ENCODE measurements at regions not wholly inside any gene's neighbourhood (a gene's known extent, or its start where the extent isn't known, plus 50 kb on each side); places are given as distances from the start of the nearest gene placed in this dataset.

DNA sequence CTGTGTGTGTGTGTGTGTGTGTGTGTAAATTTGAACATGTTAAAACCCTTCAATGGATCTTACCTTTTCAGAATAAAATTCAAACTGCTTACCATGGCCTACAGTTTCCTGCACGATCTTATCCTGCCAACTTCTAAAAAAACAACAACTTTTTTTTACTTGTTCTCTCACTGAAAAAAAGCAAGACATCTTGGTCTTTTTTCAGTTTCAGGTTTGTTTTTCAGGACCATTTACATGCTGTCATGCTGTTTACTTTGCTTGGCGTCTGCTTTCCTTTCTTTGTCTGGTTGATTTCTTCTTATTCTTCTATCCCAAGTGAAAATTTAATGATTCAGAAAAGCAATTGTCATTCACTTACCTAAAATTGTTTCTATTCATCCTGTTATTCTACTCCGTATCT lies 286.3 kb upstream of the TMEFF2 start:
- Mint-ChIP-seq H3K36me3 (no peaks in the 10 kb centered on the region), H3K27me3 (no peaks in the 10 kb centered on the region), H3K27ac (no peak overlapping the region), H3K9me3 (peaks cover 0 to 5% (median 2%) of the 10 kb centered on the region in 7 donors), H3K4me1 (no peaks in the 10 kb centered on the region), H3K4me3 (no peak overlapping the region)
- ATAC-seq (ENCODE audit: low read depth in 2 of 2) = no peak
- DNase-seq = no peak

DNA sequence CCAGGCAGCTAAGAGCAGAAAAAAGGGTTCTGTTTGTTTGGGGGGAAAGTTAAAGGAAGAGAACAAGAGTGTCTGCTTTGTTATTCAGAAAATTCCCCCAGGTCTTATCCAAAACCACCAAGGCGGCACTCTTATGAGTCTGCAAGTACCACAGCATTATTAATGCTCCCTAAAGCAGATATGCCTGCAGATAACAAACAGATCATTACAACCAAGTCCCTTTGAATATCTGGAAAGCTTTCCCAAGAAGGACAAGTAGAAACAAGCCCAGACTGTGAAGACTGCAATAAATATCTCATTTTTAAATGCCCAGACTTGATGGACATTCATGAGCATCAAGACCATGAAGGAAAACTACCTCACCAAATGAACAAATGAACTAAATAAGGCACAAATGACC lies 278.6 kb upstream of the TMEFF2 start:
- no peak overlapping the region for H3K4me3 Mint-ChIP-seq
- H3K27me3 Mint-ChIP-seq = no peaks in the 10 kb centered on the region
- H3K4me1 Mint-ChIP-seq = no peaks in the 10 kb centered on the region
- peaks cover 0 to 24% (median 16%) of the 10 kb centered on the region in 7 donors for H3K9me3 Mint-ChIP-seq
- H3K27ac Mint-ChIP-seq = no peak overlapping the region
- ATAC-seq (ENCODE audit: low read depth in 2 of 2) = no peak
- no peaks in the 10 kb centered on the region for H3K36me3 Mint-ChIP-seq
- no peak for DNase-seq

DNA sequence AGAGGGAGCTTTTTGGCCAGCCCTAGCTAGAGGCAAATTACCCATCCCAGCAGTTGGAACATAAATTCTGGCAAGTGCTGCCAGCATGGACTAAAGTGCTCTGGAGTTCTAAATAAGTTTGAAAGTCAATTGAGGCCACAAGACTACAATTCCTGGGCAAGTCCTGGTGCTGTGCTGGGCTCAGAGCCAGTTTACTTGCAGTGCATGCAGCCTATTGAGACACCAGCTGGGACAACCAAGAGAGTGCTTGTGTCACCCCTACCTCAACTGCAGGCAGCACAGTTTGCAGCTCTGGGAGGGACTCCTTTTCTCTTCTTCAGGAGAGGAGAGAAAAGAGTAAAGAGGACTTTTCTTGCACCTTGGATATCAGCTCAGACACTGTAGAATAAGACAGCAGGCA lies 277.2 kb upstream of the TMEFF2 start:
- no peaks in the 10 kb centered on the region for H3K36me3 Mint-ChIP-seq
- H3K4me3 Mint-ChIP-seq = no peak overlapping the region
- no peak for DNase-seq
- ATAC-seq (ENCODE audit: low read depth in 2 of 2) = no peak
- H3K27ac Mint-ChIP-seq = no peak overlapping the region
- peaks cover 0 to 24% (median 16%) of the 10 kb centered on the region in 7 donors for H3K9me3 Mint-ChIP-seq
- no peaks in the 10 kb centered on the region for H3K4me1 Mint-ChIP-seq
- no peaks in the 10 kb centered on the region for H3K27me3 Mint-ChIP-seq

DNA sequence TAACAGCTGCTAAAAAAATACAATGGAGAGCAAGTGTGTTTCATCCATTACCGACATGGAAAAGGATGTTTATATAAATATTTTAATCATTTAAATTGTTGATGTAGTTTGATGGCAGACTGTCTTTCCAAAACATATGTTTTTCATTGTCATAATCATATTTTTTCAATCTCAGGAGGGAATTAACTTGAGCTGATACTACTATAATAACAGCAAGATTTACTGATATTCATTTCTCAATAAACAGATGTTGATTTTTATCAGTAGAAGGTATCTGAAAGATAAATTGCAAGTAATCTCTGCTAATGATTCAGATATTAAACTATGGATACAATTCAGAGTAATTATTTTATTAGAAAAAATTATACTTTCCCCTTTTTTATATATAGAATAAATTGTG lies 274.9 kb upstream of the TMEFF2 start:
- H3K9me3 Mint-ChIP-seq = peaks cover 0 to 23% (median 11%) of the 10 kb centered on the region in 7 donors
- no peaks in the 10 kb centered on the region for H3K27me3 Mint-ChIP-seq
- no peak overlapping the region for H3K27ac Mint-ChIP-seq
- H3K36me3 Mint-ChIP-seq = no peaks in the 10 kb centered on the region
- no peak for ATAC-seq (ENCODE audit: low read depth in 2 of 2)
- no peak overlapping the region for H3K4me3 Mint-ChIP-seq
- no peaks in the 10 kb centered on the region for H3K4me1 Mint-ChIP-seq
- no peak for DNase-seq

DNA sequence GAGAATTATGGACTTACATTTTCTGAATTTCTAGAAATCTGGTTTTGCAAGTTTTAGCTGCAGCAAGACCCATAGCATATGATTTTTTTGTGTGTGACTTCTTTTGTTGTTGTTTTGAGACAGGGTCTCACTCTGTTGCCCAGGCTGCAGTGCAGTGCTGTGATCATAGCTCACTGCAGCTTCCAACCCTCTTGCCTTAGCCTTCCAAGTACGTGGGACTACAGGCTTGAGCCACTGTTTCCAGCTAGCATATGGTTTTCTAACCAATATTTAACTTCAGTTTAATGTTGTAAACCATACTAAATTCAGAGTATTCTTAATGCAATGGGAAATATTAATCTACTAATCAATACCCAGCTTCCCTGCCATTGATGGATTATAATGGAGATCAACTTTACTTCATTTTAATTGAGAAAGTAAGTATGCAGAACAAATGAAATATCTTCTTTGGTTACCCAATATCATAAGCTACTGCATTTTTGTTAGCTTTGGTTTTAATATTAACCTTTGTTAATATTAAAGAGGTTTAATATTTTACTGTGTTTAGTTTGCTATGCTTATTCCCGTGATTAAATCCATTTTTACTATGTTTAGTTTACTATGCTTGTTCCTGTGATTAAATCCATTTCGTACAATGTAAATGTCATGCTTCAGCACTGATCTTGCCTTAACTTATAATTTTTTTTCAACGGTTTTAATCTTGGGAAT lies 273.4 kb upstream of the TMEFF2 start:
- Mint-ChIP-seq H3K27me3 (no peaks in the 10 kb centered on the region), H3K27ac (no peak overlapping the region), H3K4me1 (no peaks in the 10 kb centered on the region), H3K36me3 (no peaks in the 10 kb centered on the region), H3K9me3 (peaks cover 0 to 10% (median 6%) of the 10 kb centered on the region in 7 donors), H3K4me3 (no peak overlapping the region)
- ATAC-seq (ENCODE audit: low read depth in 2 of 2) (no peak), DNase-seq (no peak)

DNA sequence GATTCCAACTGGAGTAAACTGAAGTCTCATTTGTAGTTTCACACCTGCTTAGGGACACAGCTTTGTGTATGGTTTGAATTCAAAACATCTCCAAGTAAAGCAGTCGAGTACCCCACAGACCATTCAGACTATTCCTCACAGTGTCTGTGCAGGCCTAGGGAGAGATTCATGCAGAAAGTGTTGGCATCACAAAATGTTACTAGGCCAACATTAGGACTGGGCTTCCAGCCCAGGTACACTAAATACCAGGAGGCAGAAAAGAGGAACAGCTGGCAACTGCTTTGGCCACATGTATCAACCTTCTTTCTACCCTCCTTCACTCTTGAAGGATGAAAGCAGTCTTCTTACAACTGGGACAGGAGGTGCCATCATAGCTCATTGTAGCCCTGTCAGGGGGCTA lies 270.4 kb upstream of the TMEFF2 start:
- no peaks in the 10 kb centered on the region for H3K36me3 Mint-ChIP-seq
- H3K27ac Mint-ChIP-seq = no peak overlapping the region
- no peaks in the 10 kb centered on the region for H3K27me3 Mint-ChIP-seq
- H3K4me3 Mint-ChIP-seq = no peak overlapping the region
- ATAC-seq (ENCODE audit: low read depth in 2 of 2) = no peak
- no peak for DNase-seq
- H3K9me3 Mint-ChIP-seq = peaks cover 0 to 3% (median 0%) of the 10 kb centered on the region in 7 donors
- peaks cover 0 to 3% (median 0%) of the 10 kb centered on the region in 3 donors for H3K4me1 Mint-ChIP-seq

DNA sequence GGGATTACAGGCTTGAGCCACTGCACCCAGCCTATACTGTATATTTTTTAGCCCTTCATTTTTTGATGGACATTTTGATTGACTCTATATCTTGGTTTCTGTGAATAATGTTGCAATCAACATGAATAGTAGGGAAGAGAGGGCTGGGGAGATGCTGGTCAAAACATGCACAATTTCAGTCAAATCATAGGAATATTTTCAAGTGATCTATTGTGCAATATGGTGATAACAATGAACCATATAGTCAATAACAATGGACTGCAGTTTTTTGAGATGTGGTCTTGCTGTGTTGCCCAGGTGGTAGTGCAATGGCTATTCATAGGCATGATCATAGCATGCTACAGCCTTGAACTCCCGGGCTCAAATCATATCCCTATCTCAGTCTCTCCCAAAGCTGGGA lies 264.7 kb upstream of the TMEFF2 start:
- Mint-ChIP-seq H3K4me3 (no peak overlapping the region), H3K27me3 (no peaks in the 10 kb centered on the region), H3K4me1 (peaks cover 0 to 3% (median 0%) of the 10 kb centered on the region in 3 donors), H3K27ac (no peak overlapping the region), H3K36me3 (no peaks in the 10 kb centered on the region), H3K9me3 (peaks cover 0 to 1% (median 0%) of the 10 kb centered on the region in 7 donors)
- no peak for ATAC-seq (ENCODE audit: low read depth in 2 of 2)
- no peak for DNase-seq

DNA sequence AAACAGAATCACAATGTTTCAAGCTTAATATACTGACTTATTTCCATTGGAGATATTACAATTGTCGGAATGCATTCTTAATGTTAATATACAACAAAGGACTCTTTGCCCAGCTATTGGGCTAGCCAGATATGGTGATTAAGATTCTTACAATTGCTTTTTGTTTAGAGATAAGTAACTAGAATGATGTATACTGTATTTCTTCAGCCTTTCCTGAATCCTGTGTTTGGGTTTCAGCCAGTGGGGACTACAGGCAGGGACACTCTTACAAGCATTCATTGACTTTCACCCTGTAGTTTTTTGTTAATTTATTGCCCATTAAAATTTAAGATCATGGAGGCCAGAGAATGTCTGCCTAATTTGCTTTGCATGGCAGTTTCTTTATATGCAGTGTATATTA lies 254.1 kb upstream of the TMEFF2 start:
- DNase-seq = no peak
- ATAC-seq (ENCODE audit: low read depth in 2 of 2) = no peak
- Mint-ChIP-seq H3K27ac (no peak overlapping the region), H3K4me3 (no peak overlapping the region), H3K36me3 (no peaks in the 10 kb centered on the region), H3K4me1 (no peaks in the 10 kb centered on the region), H3K9me3 (peaks cover 0 to 8% (median 0%) of the 10 kb centered on the region in 7 donors), H3K27me3 (no peaks in the 10 kb centered on the region)

DNA sequence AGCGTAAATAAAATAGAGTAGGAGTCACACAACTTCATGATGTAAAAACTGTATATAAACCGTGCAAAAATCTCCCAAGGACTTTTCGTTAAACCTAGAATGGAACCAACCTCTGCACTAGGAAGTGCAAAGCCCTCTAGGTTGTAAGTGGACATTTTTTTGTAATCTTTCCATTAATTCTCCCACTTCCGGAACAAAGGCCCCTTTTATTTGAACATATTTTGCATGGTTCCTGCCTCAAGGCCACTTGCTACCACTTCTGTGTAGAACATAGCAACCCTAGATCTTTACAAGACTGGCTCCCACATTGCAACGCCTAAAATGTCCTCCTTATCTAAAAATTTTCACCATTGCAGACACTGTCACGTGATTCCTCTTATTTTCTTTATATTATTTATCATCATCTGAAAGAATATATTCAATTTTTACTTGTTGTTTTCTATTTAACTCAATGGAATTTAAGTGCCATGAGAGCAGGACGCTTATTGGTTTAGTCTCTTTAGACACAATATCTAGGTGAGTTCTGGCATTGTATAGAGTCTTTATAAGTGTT lies 249.6 kb upstream of the TMEFF2 start:
- Mint-ChIP-seq H3K9me3 (peaks cover 0 to 4% (median 0%) of the 10 kb centered on the region in 7 donors), H3K4me3 (no peak overlapping the region), H3K4me1 (no peaks in the 10 kb centered on the region), H3K27ac (no peak overlapping the region), H3K36me3 (no peaks in the 10 kb centered on the region), H3K27me3 (no peaks in the 10 kb centered on the region)
- no peak for ATAC-seq (ENCODE audit: low read depth in 2 of 2)
- no peak for DNase-seq

DNA sequence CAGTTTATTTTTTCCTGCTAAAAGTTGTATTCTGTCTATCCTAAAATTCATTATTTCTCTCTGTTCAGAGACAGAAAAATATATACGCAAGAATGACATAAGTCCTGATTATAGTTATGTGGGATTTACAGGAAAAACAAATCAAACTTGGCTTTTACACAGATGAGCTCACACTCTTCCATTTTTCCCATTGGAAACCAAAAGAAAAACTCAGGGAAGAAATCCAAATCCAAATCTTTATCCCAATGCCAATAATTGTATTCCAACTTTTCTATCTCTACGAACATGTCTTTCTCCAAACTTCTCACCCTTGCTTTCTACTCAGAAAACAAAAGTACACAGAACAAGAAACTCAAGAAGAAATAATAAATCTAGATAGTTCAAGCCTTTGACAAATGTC lies 249.1 kb upstream of the TMEFF2 start:
- H3K9me3 Mint-ChIP-seq = peaks cover 0 to 4% (median 0%) of the 10 kb centered on the region in 7 donors
- no peaks in the 10 kb centered on the region for H3K4me1 Mint-ChIP-seq
- DNase-seq = no peak
- no peak for ATAC-seq (ENCODE audit: low read depth in 2 of 2)
- H3K27me3 Mint-ChIP-seq = no peaks in the 10 kb centered on the region
- H3K27ac Mint-ChIP-seq = no peak overlapping the region
- no peaks in the 10 kb centered on the region for H3K36me3 Mint-ChIP-seq
- H3K4me3 Mint-ChIP-seq = no peak overlapping the region

DNA sequence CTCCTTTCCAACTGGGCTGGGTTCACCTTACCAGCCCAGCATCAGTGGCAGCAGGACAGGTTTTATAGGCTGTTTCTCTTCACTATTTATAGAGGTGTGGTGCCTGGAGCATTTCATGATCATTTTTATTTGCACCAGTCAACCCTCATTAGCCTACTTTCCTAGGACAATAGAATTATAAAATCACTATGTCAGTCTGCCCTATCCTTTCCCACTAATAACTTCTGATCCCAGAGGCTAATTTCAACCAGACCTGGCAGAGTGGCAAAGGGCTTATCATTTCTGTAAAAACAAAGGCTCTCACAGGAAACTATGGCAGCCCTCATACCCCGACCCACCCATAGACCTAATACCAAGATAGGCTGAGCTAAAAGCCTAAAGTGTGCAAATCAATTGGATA lies 243.5 kb upstream of the TMEFF2 start:
- Mint-ChIP-seq H3K36me3 (no peaks in the 10 kb centered on the region), H3K27me3 (no peaks in the 10 kb centered on the region), H3K9me3 (no peaks in the 10 kb centered on the region), H3K4me3 (no peak overlapping the region), H3K4me1 (no peaks in the 10 kb centered on the region), H3K27ac (no peak overlapping the region)
- ATAC-seq (ENCODE audit: low read depth in 2 of 2) (no peak), DNase-seq (no peak)

DNA sequence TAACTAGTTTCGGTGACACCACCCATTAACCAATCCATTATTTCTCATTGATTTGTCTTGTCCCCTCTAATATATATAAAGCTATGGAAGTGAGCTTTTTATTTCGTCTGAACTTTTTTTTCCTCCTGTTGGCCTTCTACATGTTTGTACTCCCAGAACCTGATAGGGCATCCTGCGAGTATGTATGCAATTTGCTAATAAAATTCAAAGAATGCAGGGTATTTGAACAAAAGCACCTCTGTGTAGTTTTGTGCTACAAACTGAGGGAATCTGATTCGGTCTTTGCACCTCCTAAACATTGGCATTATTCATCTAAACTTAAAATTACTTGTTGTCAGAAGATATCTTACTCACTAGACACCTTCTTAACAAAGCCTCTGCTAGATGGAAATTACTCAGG lies 242.9 kb upstream of the TMEFF2 start:
- Mint-ChIP-seq H3K27me3 (no peaks in the 10 kb centered on the region), H3K4me1 (no peaks in the 10 kb centered on the region), H3K27ac (no peak overlapping the region), H3K4me3 (no peak overlapping the region), H3K9me3 (no peaks in the 10 kb centered on the region), H3K36me3 (no peaks in the 10 kb centered on the region)
- no peak for DNase-seq
- no peak for ATAC-seq (ENCODE audit: low read depth in 2 of 2)

DNA sequence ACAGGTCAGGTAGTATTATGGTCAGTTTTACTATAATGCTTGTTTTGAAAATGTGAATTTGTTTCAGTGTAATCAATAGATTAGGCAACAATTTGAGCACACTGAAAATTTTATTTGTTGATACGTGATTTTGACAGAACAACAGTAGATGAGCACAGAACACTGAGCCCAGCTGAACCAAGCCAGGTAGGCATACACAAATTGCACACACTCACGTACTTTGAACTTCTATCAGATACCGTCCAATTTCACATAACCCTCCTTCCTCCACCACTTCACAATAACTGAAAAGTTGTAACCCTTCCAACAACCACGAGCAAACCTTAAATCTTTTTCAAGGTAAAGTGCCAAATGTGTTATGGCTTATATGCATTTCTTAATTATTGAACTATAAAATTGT lies 229.5 kb upstream of the TMEFF2 start:
- Mint-ChIP-seq H3K36me3 (no peaks in the 10 kb centered on the region), H3K27me3 (no peaks in the 10 kb centered on the region), H3K4me1 (no peaks in the 10 kb centered on the region), H3K27ac (no peak overlapping the region), H3K4me3 (no peak overlapping the region), H3K9me3 (peaks cover 0 to 4% (median 0%) of the 10 kb centered on the region in 7 donors)
- ATAC-seq (ENCODE audit: low read depth in 2 of 2) = no peak
- no peak for DNase-seq

DNA sequence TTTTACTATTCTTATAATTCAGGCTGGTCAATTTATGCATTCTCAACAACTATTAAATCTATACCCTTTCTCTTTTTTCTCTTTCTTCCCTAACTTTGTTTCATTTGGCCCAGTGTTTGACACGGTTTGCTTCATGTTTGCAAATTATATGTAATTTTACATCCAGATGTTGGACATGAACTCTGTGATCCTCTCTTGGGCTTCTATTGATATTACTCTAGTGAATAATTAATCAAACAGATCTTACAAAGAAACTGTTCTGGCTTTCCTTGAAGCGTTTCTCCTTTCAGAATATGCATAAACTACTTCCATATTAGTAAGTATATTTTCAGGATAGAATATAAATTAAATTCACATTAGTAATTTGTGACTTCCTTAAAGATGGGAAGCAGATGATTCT lies 225.1 kb upstream of the TMEFF2 start:
- Mint-ChIP-seq H3K4me1 (no peaks in the 10 kb centered on the region), H3K36me3 (no peaks in the 10 kb centered on the region), H3K9me3 (peaks cover 0 to 4% (median 0%) of the 10 kb centered on the region in 7 donors), H3K4me3 (no peak overlapping the region), H3K27me3 (no peaks in the 10 kb centered on the region), H3K27ac (no peak overlapping the region)
- no peak for DNase-seq
- no peak for ATAC-seq (ENCODE audit: low read depth in 2 of 2)
